ENCODE measurements at regions not wholly inside any gene's neighbourhood (a gene's known extent, or its start where the extent isn't known, plus 50 kb on each side); places are given as distances from the start of the nearest gene placed in this dataset.

DNA sequence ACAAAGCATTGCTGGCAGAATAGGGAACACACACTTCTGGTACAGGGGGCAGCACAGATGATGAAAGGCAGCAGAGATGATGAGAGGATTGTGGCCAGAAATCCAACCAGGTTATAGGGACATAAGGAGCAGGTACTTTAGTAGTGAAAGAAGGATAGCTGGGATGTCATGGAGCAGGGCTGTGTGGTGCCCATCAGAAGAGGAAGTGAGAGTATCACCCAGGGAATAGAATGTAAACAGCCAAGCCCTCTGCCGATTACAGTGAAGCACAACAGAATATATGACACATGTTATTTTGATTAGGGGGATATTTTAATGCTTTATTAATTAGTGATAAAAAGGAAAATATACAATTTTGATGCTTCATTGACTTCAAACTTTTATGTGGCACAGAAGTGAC lies 883.4 kb upstream of the CDH2 start:
- H3K4me3 ChIP-seq (ENCODE audit: low read depth, low read length) = no peak overlapping the region

DNA sequence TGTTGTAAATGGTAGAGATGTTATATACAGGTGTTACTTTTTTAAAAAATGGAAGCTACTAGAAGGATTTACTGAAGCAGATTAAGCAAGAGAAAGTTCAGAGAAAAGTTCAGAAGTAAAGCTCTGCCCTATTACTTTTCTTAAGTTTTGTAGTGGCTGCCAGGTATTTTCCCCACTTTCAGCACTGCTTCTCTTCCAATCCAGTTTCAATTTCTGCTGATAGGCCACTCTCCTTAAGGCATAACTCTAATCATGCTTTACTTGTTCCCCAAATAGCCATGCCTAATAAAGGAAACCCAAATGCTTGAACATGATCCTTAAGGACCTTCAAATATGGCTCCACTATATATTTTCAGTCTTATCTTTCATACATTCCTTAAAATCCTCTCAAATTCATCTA lies 880.8 kb upstream of the CDH2 start:
- H3K4me3 ChIP-seq (ENCODE audit: low read depth, low read length) = no peak overlapping the region

DNA sequence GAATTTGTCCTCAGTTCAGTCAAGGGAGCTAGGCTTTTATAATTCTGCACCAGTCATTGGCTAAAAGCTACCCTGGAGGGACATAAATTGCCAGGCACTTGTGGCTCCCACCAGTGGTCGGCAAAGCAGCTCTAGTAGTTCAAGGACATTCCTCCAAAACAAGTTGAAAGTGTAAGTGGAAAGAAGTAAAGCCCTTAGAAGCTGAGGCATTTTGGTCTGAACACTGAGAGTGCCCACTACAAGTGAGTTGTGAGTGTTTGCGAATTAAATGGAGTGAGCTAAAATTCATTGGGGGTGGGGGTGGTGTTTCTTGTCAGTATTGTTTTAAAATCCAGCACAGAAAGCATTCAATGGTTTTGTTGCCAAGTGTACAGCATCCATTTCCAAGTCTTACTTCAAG lies 879.9 kb upstream of the CDH2 start:
- H3K4me3 ChIP-seq (ENCODE audit: low read depth, low read length) = no peak overlapping the region

DNA sequence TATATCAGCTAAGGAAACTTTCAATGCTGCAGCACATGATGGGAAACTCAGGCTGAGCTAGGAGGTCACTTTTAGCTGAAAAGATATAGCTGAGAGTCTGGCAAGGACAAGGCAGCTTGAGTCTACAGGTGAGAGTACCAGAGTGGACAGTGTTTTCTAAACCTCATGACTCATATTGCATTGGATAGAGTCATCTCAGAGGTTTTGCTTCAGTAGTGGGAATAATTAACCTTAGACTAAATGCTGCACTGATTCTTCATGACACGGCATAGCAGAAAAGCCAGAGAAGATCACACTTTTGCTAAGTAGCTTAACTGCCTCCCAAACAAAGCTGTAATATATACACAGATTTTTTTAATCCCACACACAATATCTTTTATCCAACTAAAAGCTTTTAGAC lies 865.0 kb upstream of the CDH2 start:
- H3K4me3 ChIP-seq (ENCODE audit: low read depth, low read length) = no peak overlapping the region

DNA sequence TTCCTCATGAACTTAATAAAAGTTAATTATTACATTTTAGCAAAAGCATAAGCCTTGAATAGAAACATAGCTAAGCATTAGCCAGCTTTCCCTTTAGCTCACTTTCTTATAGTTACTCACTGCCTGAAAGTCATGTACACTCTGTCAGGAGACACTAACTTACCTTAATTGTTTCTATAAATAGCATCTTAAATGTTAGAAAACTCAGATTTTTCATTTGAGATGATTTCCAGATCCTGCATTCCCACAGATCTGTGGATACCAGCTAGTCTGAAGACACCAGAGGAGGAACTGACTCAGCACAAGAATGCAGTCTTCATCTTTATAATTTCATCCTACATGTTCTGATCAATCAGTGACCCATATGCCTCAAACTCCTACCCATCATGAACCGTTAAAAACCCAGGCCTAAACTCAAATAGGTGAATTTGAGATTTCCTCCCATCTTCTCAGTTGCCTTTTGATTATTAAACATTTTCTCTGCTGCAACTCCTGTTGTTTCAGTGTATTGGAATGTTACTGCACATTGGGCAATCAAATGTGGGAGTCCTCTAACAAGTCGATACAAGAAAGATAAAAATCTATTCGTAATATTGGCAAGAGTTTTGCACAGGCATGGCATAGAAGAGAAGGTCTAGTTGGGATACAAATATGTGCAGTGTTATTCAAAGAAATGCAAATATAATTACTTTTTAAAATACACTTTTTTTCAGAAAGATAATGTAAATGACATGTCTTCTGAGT lies 857.4 kb upstream of the CDH2 start:
- no peak overlapping the region for H3K4me3 ChIP-seq (ENCODE audit: low read depth, low read length)

DNA sequence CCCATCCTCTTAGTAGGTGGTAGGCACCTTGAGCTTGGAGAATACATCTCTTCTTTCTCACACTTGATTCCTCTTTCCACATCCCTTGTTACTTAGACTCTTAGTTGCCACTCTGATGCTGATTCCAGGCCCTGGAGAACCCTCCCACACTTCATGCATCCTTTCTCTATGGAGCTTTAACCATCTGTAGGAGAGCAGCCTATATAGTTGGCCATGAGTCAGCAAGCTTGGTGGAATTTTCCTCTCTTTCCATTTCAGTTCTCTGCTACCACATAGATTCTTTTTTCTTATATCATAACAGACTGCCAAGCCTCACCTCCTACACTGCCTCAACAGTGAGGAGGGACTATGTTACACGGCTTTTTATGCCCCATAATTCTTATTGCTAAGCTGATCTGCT lies 851.6 kb upstream of the CDH2 start:
- H3K4me3 ChIP-seq (ENCODE audit: low read depth, low read length) = no peak overlapping the region

DNA sequence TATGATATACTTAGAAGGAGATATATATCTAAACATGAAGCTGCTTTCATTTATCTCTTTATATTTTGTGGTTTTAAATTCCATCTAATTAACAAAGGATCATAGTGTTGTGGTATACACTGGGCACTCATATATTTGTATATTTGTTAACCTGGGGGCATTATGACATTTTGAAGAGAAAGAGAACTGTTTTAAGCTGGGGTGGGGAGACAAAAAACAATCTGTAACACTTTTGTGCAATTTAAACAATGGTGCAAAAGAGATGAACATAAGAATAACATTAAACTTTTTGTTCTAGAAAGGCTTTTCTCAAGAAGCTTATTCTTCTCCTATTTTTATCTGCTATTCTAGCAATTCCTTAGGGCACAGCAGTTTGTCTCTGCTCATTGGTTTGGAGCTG lies 842.0 kb upstream of the CDH2 start:
- H3K4me3 ChIP-seq (ENCODE audit: low read depth, low read length) = no peak overlapping the region

DNA sequence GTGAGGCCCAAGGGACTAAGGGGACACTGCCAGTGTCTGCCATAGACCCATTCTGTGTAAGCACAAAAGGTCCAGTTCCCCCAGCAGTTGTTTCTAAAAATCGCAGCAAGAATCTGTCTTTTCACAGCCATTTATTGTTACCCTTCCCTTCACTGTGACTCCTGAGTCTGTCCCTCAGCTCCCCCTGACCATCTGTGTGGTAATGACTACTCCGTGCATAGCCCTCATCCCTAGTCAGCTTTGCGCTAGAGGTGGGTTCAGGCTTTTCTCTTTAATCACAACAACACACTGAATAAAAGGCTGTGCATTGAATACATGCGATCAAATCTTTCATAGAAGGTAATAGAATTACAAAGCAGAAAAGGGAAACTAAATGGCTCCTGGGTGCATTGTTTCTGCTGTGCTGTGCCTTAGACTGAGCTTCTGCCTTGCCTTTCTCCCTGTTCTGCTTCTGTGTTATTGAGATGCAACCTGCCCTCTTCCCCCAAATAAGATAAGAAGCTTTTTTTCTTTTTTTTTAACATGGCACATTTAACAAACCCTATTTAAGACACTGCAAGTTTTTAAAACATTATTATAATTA lies 836.0 kb upstream of the CDH2 start:
- H3K4me3 ChIP-seq (ENCODE audit: low read depth, low read length) = no peak overlapping the region

DNA sequence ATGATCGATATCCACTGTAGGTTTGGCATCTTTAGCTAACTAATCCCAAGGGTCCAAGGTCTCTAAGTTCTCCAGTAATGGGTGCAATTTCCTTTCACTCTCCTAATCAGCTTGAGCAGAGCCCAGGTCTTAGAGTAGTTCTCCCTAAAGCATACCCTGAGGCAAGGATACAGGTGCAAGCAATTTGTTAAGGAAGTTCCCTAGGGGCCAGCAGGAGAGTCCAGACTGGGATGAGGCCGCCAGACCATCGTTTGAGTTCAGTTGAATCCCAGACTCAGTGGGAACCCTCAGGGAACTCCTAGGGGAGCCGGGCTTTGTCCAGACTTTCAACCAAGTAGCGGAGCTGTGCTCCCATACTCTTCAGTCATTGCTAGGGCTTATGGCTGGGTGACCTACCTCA lies 835.4 kb upstream of the CDH2 start:
- no peak overlapping the region for H3K4me3 ChIP-seq (ENCODE audit: low read depth, low read length)

DNA sequence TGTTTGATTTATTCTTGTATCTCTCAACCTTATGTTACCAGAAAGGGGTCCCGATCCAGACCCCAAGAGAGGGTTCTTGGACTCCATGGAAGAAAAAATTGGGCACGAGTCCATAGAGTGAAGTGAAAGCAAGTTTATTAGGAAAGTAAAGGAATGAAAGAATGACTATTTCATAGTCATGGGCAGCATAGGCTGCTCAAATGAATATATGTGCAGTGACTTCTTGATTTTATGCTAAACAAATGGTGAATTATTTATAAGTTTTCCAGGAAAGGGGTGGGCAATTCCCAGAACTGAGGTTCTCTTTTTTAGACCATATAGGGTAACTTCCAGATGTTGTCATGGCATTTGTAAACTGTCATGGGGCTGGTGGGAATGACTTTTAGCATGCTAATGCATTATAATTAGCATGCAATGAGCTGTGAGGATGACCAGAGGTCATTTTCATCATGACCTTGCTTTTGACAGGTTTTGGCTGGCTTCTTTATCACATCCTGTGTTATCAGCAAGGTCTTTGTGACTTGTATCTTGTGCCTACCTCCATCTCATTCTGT lies 832.4 kb upstream of the CDH2 start:
- no peak overlapping the region for H3K4me3 ChIP-seq (ENCODE audit: low read depth, low read length)

DNA sequence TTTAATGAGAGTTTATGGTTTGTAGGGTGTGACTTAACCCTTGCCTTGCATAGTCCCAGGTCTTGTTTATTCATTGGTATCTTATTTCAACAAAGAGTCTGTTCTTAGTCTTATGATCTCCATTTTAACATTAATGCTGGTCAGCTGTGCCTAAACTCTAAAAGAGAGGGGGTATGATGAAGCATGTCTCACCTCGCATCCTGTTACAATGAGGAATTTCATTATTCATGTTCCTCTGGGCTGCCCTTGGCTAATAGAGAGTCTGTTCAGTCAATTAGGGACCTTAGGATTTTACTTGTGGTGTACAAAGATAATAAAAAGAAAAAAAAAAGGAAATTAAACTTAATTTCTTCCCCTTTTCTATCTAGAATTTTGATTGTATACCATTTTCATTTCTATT lies 831.9 kb upstream of the CDH2 start:
- no peak overlapping the region for H3K4me3 ChIP-seq (ENCODE audit: low read depth, low read length)

DNA sequence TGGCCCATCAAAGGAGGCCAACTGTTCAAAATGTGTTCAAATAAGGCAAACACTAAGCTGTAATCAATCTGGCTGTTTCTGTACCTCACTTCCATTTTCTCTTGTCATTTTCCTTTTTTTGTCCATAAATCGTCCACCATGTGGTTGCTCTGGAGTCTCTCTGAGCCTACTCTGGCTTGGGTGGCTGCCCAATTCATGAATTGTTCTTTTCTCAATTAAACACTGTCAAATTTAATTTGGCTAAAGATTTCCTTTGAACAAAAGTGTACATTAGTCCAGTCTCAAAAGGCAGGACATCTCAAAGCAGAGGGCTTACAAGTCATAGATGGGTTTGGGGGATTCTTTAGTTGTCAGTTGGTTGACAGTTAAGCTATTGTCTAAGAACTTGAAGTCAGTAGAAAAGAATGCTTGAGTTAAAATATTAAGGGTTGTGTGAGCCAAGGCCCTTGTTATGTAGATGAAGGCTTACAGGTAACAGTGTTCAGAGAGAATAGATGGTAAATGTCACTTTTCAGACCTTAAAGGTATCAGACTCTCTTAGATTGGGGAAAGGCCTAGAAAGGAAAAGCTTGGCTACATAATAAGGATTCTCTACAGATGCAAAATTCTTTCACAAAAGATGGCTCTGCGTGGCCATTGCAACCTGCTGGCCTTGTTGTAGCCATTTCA lies 831.2 kb upstream of the CDH2 start:
- H3K4me3 ChIP-seq (ENCODE audit: low read depth, low read length) = no peak overlapping the region

DNA sequence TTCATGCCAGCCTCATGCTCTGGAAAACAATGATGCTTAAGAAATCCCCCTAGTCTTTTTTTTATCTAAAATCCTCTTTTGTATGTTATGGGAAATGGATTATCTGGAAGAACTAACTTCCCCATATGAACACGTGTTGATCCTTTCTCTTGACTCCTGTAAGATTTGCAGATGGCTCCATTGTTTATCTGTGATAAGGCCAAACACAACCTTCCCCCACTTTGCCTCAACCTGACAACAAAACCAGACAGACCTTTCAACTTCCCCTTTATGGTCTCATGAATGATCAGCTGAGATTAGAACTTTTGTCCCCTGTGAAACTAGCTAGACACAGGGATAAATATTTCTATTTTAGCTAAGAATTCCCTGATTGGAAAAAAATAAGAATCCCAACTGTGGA lies 828.0 kb upstream of the CDH2 start:
- no peak overlapping the region for H3K4me3 ChIP-seq (ENCODE audit: low read depth, low read length)

DNA sequence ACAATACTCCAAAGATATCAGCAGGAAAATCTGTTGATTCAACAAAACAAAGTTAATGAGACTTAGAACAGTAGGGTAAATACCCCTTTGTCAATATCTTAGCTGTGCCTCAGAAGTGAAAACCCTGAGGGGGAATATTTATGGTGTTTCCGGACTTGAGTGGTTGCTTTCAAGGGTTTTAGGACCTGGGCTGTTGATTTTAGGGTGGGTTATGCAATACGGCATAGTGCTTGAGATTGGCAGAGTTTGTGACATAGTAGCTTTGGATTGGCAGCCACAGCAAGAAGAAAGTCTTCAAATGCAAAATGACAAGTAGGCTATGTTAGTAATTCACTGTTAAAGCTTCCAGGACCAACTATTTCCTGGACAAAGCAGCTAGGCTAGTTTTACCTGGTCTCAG lies 826.3 kb upstream of the CDH2 start:
- no peak overlapping the region for H3K4me3 ChIP-seq (ENCODE audit: low read depth, low read length)

DNA sequence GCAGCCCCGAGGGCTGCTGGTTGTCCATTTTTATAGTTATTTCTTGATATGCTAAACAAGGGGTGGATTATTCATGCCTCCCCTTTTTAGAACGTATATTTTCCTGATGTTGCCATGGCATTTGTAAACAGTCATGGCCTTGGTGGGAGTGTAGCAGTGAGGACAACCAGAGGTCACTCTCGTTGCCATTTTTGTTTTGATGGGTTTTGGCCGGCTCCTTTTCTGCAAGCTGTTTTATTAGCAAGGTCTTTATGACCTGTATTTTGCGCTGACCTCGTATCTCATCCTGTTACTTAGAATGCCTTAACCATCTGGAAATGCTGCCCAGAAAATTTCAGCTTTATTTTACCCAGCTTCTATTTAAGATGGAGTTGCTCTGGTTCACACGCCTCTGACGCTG lies 825.8 kb upstream of the CDH2 start:
- no peak overlapping the region for H3K4me3 ChIP-seq (ENCODE audit: low read depth, low read length)

DNA sequence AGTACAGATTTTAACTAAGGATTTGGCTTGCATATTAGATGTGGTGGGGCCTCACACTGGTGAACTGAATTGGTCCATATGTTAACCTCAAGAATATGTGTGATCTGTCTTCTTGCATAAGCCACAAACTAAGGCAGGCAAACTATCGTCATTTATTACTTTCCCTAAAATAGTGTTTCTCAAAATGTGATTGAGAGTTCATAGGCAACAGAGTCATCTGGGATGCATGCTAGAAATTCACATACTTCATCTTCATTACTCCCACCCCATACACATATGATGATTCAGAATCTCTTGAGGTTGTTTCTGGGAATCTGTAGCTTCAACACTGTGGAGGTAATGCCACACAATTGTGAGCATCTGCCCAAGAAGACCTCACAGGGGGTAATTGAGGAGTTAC lies 822.8 kb upstream of the CDH2 start:
- H3K4me3 ChIP-seq (ENCODE audit: low read depth, low read length) = no peak overlapping the region

DNA sequence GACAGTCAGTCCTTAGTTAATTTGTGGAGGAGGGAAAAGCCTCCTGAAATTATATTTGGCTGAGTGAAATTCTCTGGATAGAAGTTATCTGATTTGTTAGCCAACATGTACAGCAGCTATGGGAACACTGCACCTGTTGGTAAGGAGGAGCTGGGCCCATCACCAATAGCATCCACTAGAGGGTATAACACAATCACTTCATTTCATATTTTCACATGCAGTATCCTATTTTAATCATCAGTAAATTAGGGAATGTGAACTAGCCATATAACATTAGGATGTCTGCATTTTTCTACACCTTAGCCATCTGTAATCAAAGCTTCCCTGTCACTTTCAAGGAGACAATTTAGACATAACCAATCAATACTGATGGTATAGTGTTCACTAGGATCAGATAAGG lies 818.4 kb upstream of the CDH2 start:
- no peak overlapping the region for H3K4me3 ChIP-seq (ENCODE audit: low read depth, low read length)

DNA sequence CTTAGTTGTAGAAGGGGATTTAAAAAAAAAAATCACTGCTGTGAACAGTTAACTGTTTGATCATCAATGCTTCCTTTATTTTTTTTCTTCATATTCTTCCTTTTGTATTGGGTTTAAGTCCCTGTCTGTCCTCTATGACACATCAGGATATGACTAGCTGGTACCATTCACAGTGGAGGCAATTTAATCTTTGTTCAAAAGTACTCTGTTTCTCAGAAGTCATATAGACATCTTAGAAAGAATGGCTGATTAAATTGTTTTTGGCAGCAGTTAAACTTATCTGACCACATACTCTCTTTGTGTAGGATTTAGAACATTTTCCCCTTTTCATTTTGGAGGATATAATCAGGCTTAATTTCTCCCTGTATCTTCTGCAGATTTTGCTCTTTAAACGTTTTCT lies 807.8 kb upstream of the CDH2 start:
- no peak overlapping the region for H3K4me3 ChIP-seq (ENCODE audit: low read depth, low read length)

DNA sequence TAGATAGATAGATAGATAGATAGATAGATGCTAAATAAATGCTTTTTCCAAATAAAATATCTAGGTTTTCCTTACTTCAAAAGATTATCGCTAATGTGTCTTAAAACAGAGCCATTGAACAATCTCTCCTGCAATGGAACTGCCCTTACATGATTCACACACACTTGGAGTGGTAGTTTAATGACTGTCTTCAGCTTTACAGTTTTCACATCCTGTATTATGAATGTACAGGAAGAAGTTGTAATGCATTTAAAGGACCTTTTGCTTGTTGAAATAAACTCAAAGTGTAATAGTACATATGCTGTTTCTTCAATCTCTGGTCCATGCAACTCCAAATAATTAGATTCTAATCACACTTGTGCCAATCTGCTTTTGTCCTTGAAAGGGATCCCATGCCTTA lies 797.6 kb upstream of the CDH2 start:
- no peak overlapping the region for H3K4me3 ChIP-seq (ENCODE audit: low read depth, low read length)

DNA sequence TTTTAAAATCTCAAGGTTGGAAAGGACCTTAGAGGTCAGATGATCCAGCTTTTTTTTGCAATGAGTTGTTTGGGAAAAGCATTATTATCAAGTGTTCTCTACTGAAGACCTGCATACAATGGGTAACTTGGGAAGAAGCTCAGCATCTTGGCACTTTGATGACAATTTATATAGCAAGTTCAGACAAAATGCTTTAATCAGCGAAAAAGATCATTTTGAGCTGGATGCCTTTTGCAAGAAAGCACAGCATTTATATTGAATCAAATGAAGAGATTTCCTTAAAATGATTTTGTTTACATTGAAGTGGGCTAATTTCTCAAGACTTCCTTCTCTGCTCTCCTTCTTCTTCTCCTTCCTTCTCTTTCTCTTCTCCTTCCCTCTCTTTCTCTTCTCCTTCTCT lies 796.4 kb upstream of the CDH2 start:
- no peak overlapping the region for H3K4me3 ChIP-seq (ENCODE audit: low read depth, low read length)

DNA sequence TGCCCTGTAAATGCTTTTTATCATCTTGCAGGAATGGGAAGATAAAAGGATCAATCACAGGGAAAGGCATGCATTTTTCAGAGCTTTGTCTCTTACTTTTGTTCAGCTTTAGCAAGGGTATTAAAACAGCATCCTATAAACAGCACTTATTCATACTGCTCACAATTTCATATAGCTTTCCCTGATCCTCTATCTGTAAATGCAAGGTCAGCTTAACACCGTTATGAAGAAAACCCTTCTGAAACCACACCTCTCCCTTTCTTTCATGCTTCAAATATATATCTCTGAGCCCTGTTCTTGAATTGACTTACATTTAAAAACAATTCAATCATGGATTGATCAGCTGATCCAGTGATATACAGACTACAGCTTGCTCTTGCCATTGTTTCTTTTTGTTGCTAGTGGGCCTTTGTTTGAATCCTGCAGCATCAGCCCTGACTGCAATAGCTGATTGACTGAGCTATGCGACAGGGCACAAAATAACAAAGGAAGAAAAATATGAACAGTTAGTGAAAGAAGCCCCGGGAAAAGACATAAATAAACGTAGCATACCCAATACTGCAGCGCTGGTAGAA lies 795.5 kb upstream of the CDH2 start:
- H3K4me3 ChIP-seq (ENCODE audit: low read depth, low read length) = no peak overlapping the region

DNA sequence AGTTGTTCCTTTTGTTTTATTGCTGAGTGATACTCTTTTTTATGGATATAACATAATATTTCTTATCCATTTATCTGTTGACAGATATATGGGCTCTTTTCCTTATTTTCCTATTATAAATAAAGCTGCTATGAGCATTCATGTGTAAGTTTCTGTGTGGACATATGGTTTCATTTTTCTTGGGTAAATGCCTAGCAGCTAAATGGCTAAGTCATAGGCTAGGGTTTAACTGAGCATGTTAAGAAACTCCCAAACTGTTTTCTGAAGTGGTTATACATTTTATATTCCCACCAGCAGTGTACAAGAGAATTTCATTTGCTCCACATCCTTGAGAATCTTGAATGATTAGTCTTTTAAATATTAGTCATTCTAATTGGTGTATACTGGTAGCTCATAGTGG lies 786.6 kb upstream of the CDH2 start:
- H3K4me3 ChIP-seq (ENCODE audit: low read depth, low read length) = no peak overlapping the region

All from iPS-11a (cell line).